CD8-positive, alpha-beta memory T cell (primary cell): ENCODE measurements at regions not wholly inside any gene's neighbourhood (a gene's known extent, or its start where the extent isn't known, plus 50 kb on each side); places are given as distances from the start of the nearest gene placed in this dataset.

Experiments used
- CTCF ChIA-PET: fragments of 350-600 bp; sonication (Branson Sonifier 250); formaldehyde crosslinking; loops from one replicate; lab custom pipeline; 2021; ENCODE audit warnings: antibody characterized with exemption; lab: Charles Lee
- POLR2A ChIA-PET: fragments of 350-600 bp; sonication (Branson Sonifier 250); formaldehyde crosslinking; loops from one replicate; lab custom pipeline; 2021; ENCODE audit warnings: antibody characterized with exemption; lab: Charles Lee
- DNase-seq, 5 donors: peaks; one replicate each; pipeline versions ENCODE4 v3.0.0 to v3.0.0-alpha.2; 2020 to 2022; ENCODE audit warnings: mixed read lengths in 1 of 5
- H3K27ac ChIP-seq: one replicate; pipeline ENCODE4 v1.7.0; 2013; ENCODE audit warnings: low read depth, mild to moderate bottlenecking, low read length, moderate library complexity
- H3K27me3 ChIP-seq: 2 replicates; pipeline ENCODE4 v1.7.0; 2013; ENCODE audit warnings: low read length, mild to moderate bottlenecking; ENCODE audit not compliant: insufficient read depth, poor library complexity, severe bottlenecking
- H3K36me3 ChIP-seq: 2 replicates; pipeline ENCODE4 v1.7.0; 2013; ENCODE audit warnings: mild to moderate bottlenecking, low read length, moderate library complexity; ENCODE audit not compliant: insufficient read depth
- H3K4me1 ChIP-seq: 2 replicates; pipeline ENCODE4 v1.7.0; 2013; ENCODE audit warnings: mild to moderate bottlenecking, low read length, moderate library complexity; ENCODE audit not compliant: insufficient read depth
- H3K4me3 ChIP-seq: 2 replicates; pipeline ENCODE4 v1.7.0; 2013; ENCODE audit warnings: mild to moderate bottlenecking, low read length
- H3K9me3 ChIP-seq: 2 replicates; pipeline ENCODE4 v1.7.0; 2013; ENCODE audit warnings: mild to moderate bottlenecking, low read length
- H3K27ac Mint-ChIP-seq, 8 donors: one replicate each; pipeline ENCODE4 v1.8.0; 2020 to 2021; ENCODE audit warnings: mixed read lengths in 8 of 8, mild to moderate bottlenecking in 6 of 8, inconsistent platforms in 3 of 8, moderate library complexity in 3 of 8
- H3K27me3 Mint-ChIP-seq, 2 donors: one replicate each; pipeline ENCODE4 v1.8.0; 2020 to 2021; ENCODE audit warnings: mixed read lengths in 2 of 2, mild to moderate bottlenecking in 1 of 2, moderate library complexity in 1 of 2
- H3K36me3 Mint-ChIP-seq, 3 donors: one replicate each; pipeline ENCODE4 v1.8.0; 2020 to 2021; ENCODE audit warnings: mixed read lengths in 3 of 3, inconsistent platforms in 1 of 3, mild to moderate bottlenecking in 1 of 3
- H3K4me1 Mint-ChIP-seq, 3 donors: one replicate each; pipeline ENCODE4 v1.8.0; 2020 to 2021; ENCODE audit warnings: mixed read lengths in 3 of 3, inconsistent platforms in 1 of 3, mild to moderate bottlenecking in 1 of 3
- H3K4me3 Mint-ChIP-seq, 7 donors: one replicate each; pipeline ENCODE4 v1.8.0; 2020 to 2021; ENCODE audit warnings: mixed read lengths in 7 of 7, mild to moderate bottlenecking in 6 of 7, moderate library complexity in 4 of 7, inconsistent platforms in 2 of 7
- H3K9me3 Mint-ChIP-seq, 5 donors: one replicate each; pipeline ENCODE4 v1.8.0; 2020 to 2022; ENCODE audit warnings: mixed read lengths in 5 of 5, mild to moderate bottlenecking in 3 of 5, moderate library complexity in 2 of 5, inconsistent platforms in 1 of 5

DNA sequence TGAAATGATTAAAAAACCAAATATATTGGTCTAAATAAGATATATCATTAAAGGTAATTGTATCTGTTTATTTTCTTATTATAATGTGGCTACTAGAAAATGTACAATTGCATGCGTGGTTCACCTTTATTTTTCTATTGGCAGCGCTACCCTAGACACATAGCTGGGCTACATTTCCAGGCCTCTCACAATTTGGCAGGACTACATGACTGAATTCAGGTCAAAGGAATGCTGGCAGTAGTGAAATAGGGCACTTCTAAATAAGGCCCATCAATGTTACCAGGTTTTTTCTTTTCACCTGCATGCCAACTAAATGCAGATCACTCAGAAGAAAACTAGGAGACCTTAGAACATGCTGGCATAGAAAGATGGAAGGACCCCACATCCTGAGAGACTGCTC is 1072.9 kb upstream of the SLIT2 start:
- Histone ChIP-seq H3K9me3 (no peaks in the 10 kb centered on the region), H3K4me3 (no peak overlapping the region), H3K4me1 (no peaks in the 10 kb centered on the region), H3K27ac (no peak overlapping the region), H3K36me3 (no peaks in the 10 kb centered on the region), H3K27me3 (no peaks in the 10 kb centered on the region)
- Mint-ChIP-seq H3K4me3 (no peak overlapping the region), H3K36me3 (peaks cover 0 to 2% (median 0%) of the 10 kb centered on the region in 3 donors), H3K27me3 (no peaks in the 10 kb centered on the region), H3K27ac (no peak overlapping the region), H3K4me1 (no peaks in the 10 kb centered on the region), H3K9me3 (peaks cover 3 to 30% (median 7%) of the 10 kb centered on the region in 5 donors)
- ChIA-PET CTCF (no interaction called here), POLR2A (no interaction called here)
- DNase-seq: no peak

DNA sequence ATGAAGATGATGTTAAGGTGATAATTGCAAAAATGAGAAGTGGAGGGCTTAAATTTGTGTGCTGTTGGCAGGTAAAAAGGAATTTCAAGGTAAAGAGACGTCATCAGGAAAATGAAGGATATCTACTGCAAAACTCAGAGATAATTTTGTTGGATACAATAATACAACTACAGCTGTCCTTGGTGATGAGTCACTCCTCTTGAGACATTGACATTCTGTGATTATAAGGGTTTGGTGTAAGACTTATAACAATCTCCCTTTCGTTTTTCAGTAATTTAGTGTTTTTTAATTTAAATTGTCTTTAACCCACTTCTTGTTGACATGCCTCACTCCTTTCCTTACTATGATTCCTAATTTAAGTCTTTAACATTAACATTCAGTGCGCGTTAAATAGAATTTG is 1074.1 kb upstream of the SLIT2 start:
- Histone ChIP-seq H3K4me1 (no peaks in the 10 kb centered on the region), H3K27me3 (no peaks in the 10 kb centered on the region), H3K4me3 (no peak overlapping the region), H3K36me3 (no peaks in the 10 kb centered on the region), H3K9me3 (no peaks in the 10 kb centered on the region), H3K27ac (no peak overlapping the region)
- Mint-ChIP-seq H3K4me1 (no peaks in the 10 kb centered on the region), H3K27ac (no peak overlapping the region), H3K9me3 (peaks cover 3 to 30% (median 7%) of the 10 kb centered on the region in 5 donors), H3K36me3 (peaks cover 0 to 2% (median 0%) of the 10 kb centered on the region in 3 donors), H3K4me3 (no peak overlapping the region), H3K27me3 (no peaks in the 10 kb centered on the region)
- ChIA-PET CTCF (no interaction called here), POLR2A (no interaction called here)
- no peak for DNase-seq

DNA sequence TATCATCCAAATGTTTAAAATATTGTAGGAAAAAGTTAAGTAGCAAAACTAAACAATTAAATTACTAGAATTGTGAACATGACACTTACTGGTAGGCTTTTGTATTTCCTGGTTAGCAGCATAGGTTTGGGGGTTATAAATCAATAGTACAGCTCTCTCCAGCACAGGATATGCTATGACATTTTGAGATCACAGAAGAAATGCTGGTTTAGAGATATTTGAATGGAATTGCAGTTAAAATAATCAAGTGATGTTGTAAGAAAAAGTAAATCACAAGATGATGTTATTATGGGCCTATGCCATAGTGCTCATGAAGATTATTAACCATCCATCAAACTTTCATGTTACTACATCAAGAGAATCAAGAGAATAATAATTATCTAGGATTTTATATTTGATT is 1079.9 kb upstream of the SLIT2 start:
- DNase-seq: no peak
- no peaks in the 10 kb centered on the region for H3K36me3 Mint-ChIP-seq
- H3K27ac Mint-ChIP-seq: no peak overlapping the region
- no peaks in the 10 kb centered on the region for H3K27me3 Mint-ChIP-seq
- ChIA-PET POLR2A (no interaction called here), CTCF (no interaction called here)
- H3K36me3 ChIP-seq: no peaks in the 10 kb centered on the region
- H3K4me3 Mint-ChIP-seq: no peak overlapping the region
- H3K4me1 Mint-ChIP-seq: no peaks in the 10 kb centered on the region
- H3K4me3 ChIP-seq: no peak overlapping the region
- H3K27me3 ChIP-seq: no peaks in the 10 kb centered on the region
- H3K4me1 ChIP-seq: no peaks in the 10 kb centered on the region
- no peak overlapping the region for H3K27ac ChIP-seq
- peaks cover 3% of the 10 kb centered on the region for H3K9me3 ChIP-seq
- H3K9me3 Mint-ChIP-seq: peaks cover 1 to 11% (median 6%) of the 10 kb centered on the region in 5 donors

DNA sequence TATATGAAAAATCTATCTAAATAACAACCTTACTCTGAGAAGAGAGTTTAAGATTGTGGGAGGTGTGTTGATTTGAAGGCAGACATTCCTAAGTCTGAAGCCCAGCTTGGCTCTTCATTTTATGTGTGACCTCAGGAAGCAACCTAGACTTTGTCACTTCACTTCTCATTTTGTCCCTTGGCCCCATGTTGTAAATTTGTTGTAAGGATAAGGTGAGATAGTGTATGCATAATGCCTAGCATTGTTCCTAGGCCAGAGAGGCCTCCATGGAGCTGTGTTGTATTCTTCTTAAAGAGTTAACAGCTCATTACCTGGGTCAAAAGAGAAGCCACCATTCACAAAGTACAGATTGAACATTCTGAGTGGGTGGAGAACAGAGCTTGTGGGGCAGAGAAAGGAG is 1084.4 kb upstream of the SLIT2 start:
- H3K36me3 Mint-ChIP-seq: no peaks in the 10 kb centered on the region
- H3K4me1 Mint-ChIP-seq: no peaks in the 10 kb centered on the region
- Histone ChIP-seq H3K4me1 (no peaks in the 10 kb centered on the region), H3K27ac (no peak overlapping the region), H3K4me3 (no peak overlapping the region), H3K27me3 (no peaks in the 10 kb centered on the region), H3K36me3 (no peaks in the 10 kb centered on the region), H3K9me3 (peaks cover 3% of the 10 kb centered on the region)
- H3K4me3 Mint-ChIP-seq: no peak overlapping the region
- ChIA-PET POLR2A (no interaction called here), CTCF (no interaction called here)
- H3K9me3 Mint-ChIP-seq: peaks cover 3 to 14% (median 6%) of the 10 kb centered on the region in 5 donors
- no peak for DNase-seq
- H3K27me3 Mint-ChIP-seq: no peaks in the 10 kb centered on the region
- no peak overlapping the region for H3K27ac Mint-ChIP-seq

DNA sequence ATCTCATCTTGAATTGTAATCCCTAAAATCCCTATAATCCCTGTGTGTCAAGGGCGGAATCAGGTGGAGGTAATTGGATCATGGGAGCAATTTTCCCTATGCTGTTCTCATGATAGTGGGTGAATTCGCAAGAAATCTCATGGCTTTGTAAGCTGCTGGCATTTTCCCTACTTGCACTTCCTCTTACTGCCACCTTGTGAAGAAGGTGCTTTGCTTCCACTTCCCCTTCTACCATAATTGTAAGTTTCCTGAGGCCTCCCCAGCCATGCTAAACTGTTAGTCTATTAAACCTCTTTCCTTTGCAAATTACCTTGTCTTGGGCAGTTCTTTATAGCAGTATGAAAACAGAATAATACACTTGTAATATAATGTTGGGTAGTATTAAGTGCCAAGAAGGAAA is 1087.4 kb upstream of the SLIT2 start:
- H3K9me3 Mint-ChIP-seq: peaks cover 5 to 20% (median 11%) of the 10 kb centered on the region in 5 donors
- Histone ChIP-seq H3K4me1 (no peaks in the 10 kb centered on the region), H3K36me3 (no peaks in the 10 kb centered on the region), H3K9me3 (peaks cover 3% of the 10 kb centered on the region), H3K4me3 (no peak overlapping the region), H3K27me3 (no peaks in the 10 kb centered on the region), H3K27ac (no peak overlapping the region)
- no peak for DNase-seq
- POLR2A ChIA-PET: no interaction called here
- no peaks in the 10 kb centered on the region for H3K27me3 Mint-ChIP-seq
- H3K4me3 Mint-ChIP-seq: no peak overlapping the region
- no peaks in the 10 kb centered on the region for H3K4me1 Mint-ChIP-seq
- H3K27ac Mint-ChIP-seq: no peak overlapping the region
- H3K36me3 Mint-ChIP-seq: peaks cover 0 to 1% (median 0%) of the 10 kb centered on the region in 3 donors
- CTCF ChIA-PET: no interaction called here

DNA sequence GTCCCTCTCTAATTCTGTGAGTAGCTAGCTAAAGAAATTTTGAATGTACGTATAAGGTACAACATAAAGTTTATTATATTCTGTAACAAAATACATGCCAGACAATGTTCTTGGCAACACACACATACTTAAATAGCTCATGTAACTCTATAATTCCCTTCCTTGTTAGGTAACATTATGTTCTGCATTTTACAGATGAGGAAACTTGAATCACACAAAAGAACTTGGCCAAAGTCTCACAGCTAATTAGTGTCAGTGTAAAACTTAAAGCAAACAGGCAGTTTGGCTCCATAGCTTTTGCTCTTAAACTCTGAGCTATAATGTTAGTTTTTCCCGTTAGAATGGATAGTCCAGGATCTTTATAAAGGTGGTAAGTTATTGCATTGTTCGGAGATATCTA is 1091.8 kb upstream of the SLIT2 start:
- Histone ChIP-seq H3K36me3 (no peaks in the 10 kb centered on the region), H3K4me3 (no peak overlapping the region), H3K4me1 (no peaks in the 10 kb centered on the region), H3K27ac (no peak overlapping the region), H3K9me3 (no peaks in the 10 kb centered on the region), H3K27me3 (no peaks in the 10 kb centered on the region)
- no peak for DNase-seq
- CTCF ChIA-PET: no interaction called here
- H3K9me3 Mint-ChIP-seq: peaks cover 12 to 40% (median 23%) of the 10 kb centered on the region in 5 donors
- no peak overlapping the region for H3K4me3 Mint-ChIP-seq
- peaks cover 0 to 1% (median 0%) of the 10 kb centered on the region in 3 donors for H3K36me3 Mint-ChIP-seq
- POLR2A ChIA-PET: no interaction called here
- H3K27me3 Mint-ChIP-seq: no peaks in the 10 kb centered on the region
- no peaks in the 10 kb centered on the region for H3K4me1 Mint-ChIP-seq
- no peak overlapping the region for H3K27ac Mint-ChIP-seq

DNA sequence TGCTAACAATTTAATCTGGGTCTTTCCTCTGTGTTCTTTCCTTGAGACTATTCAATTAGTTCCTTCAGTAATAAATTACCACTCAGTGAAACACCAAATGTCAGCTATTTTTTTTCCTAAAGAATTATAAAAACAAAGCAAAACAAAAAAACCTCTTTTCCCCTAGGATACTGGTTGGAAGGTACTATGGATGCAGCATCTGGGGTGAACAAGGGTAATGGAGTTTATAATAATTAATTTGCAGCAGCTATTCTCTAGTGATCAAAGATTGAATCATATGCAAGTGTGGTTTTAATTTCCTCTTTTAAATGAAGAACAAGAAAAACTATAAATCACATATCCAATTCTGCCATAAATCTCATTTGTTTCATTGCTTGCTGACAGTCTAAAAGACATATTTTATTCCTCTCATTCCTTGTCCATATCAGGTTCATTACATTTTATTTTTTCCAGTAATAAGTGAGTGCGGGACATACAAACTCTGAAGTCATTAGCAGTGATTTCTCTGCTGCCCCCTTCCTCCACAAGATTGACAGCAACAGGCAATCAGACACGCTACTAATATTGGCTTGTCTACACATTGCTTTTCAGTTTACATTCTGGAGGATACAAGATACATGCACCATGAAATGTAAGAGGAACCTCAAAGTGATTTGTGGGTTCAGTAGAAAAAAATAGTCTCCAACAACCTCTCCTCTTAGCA is 1093.4 kb upstream of the SLIT2 start:
- Histone ChIP-seq H3K4me3 (no peak overlapping the region), H3K27ac (no peak overlapping the region), H3K9me3 (no peaks in the 10 kb centered on the region), H3K4me1 (no peaks in the 10 kb centered on the region), H3K27me3 (no peaks in the 10 kb centered on the region), H3K36me3 (no peaks in the 10 kb centered on the region)
- ChIA-PET CTCF (no interaction called here), POLR2A (no interaction called here)
- H3K9me3 Mint-ChIP-seq: peaks cover 18 to 43% (median 21%) of the 10 kb centered on the region in 5 donors
- DNase-seq: no peak
- no peaks in the 10 kb centered on the region for H3K4me1 Mint-ChIP-seq
- no peak overlapping the region for H3K27ac Mint-ChIP-seq
- H3K36me3 Mint-ChIP-seq: peaks cover 0 to 1% (median 0%) of the 10 kb centered on the region in 3 donors
- no peaks in the 10 kb centered on the region for H3K27me3 Mint-ChIP-seq
- H3K4me3 Mint-ChIP-seq: no peak overlapping the region

DNA sequence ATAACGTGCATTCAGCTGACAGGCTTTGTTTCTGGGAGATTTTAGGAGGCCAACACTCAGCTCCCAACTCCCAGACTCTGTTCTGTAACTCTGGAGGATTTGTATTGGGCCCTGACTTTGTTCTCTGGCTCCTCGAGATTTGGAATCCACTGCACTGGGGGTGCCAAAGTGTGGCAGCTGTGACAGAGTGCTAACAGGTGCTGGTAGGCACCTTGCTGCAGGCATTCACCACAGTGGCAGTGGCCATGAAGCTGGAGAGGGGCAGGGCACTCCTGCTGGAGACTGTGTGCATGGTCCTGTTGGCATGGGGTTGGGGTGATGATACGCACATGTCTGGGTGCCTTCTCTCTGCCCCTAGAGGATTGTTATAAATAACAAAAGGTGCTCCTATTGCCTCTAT is 1094.9 kb upstream of the SLIT2 start:
- Histone ChIP-seq H3K36me3 (no peaks in the 10 kb centered on the region), H3K9me3 (no peaks in the 10 kb centered on the region), H3K27ac (no peak overlapping the region), H3K4me3 (no peak overlapping the region), H3K4me1 (no peaks in the 10 kb centered on the region), H3K27me3 (no peaks in the 10 kb centered on the region)
- H3K36me3 Mint-ChIP-seq: no peaks in the 10 kb centered on the region
- H3K4me3 Mint-ChIP-seq: no peak overlapping the region
- H3K9me3 Mint-ChIP-seq: peaks cover 21 to 43% (median 24%) of the 10 kb centered on the region in 5 donors
- H3K27me3 Mint-ChIP-seq: no peaks in the 10 kb centered on the region
- ChIA-PET CTCF (no interaction called here), POLR2A (no interaction called here)
- no peak overlapping the region for H3K27ac Mint-ChIP-seq
- no peak for DNase-seq
- no peaks in the 10 kb centered on the region for H3K4me1 Mint-ChIP-seq
